ENCODE measurements at regions not wholly inside any gene's neighbourhood (a gene's known extent, or its start where the extent isn't known, plus 50 kb on each side); places are given as distances from the start of the nearest gene placed in this dataset.
"Not testable (repeated sequence)": the region's sequence is repeated elsewhere in the genome, so short reads cannot be mapped to it uniquely, and the experiment has no call there.

GRCh38 chr1:109852221-109853015 is 58.2 kb upstream of the CSF1 start:
- not testable (repeated sequence) for TF ChIP-seq CTCF, EZH2 (IDR thresholded peaks at IDR 0.05)
